ENCODE measurements at regions not wholly inside any gene's neighbourhood (a gene's known extent, or its start where the extent isn't known, plus 50 kb on each side); places are given as distances from the start of the nearest gene placed in this dataset.
A peak's percentile ranks its signal among the peaks of the same experiment; 100 is the strongest.

DNA sequence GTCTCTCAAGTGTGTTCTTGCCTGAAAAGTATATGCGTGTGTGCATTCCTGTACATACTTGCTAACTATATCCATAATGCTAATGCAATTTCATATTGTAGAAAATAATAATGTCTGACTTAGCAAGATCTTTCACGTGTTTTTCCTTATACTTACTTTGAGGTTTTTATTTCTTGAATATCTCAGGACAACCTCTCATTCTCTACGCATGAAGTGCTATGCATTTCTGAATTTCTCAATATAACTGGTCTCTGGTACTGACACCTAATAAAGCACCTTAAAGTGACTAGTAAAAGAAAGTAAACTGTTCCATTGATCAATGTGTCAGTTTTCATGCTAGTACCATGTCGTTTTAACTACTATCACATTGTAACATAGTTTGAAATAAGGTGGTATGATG, 589.9 kb upstream of the ADGRB3 start:
- intact Hi-C loops (cut with micrococcal nuclease): no loop called here
- Histone ChIP-seq H3K4me3 (ENCODE audit: low read length in 2 of 2) (no peak overlapping the region), H3K27me3 (ENCODE audit: insufficient read depth, low read length) (no peaks in the 10 kb centered on the region), H3K9me3 (ENCODE audit: control insufficient read depth in 1 of 2, low read length in 2 of 2) (no peaks in the 10 kb centered on the region), H3K36me3 (ENCODE audit: insufficient read depth, low read length) (no peaks in the 10 kb centered on the region), H3K27ac (ENCODE audit: low read depth, low read length) (no peak overlapping the region), H3K4me1 (ENCODE audit: insufficient read depth, low read length) (no peaks in the 10 kb centered on the region)
- Mint-ChIP-seq H3K9me3 (peaks cover 0 to 12% (median 3%) of the 10 kb centered on the region in 8 donors), H3K27ac (no peak overlapping the region), H3K4me1 (peaks cover 0 to 1% (median 0%) of the 10 kb centered on the region in 4 donors), H3K27me3 (no peaks in the 10 kb centered on the region), H3K36me3 (no peaks in the 10 kb centered on the region), H3K4me3 (no peak overlapping the region)
- ChIA-PET CTCF (ENCODE audit: partially characterized antibody) (no interaction called here), POLR2A (ENCODE audit: partially characterized antibody) (no interaction called here)
- DNase-seq: no peak

- Mint-ChIP-seq H3K36me3 (no peaks in the 10 kb centered on the region), H3K4me1 (peaks cover 0 to 1% (median 0%) of the 10 kb centered on the region in 4 donors), H3K27ac (no peak overlapping the region), H3K4me3 (no peak overlapping the region), H3K9me3 (peaks cover 0 to 12% (median 3%) of the 10 kb centered on the region in 8 donors), H3K27me3 (no peaks in the 10 kb centered on the region)
- DNase-seq: no peak
- POLR2A ChIA-PET (ENCODE audit: partially characterized antibody): no interaction called here
- H3K27ac ChIP-seq (ENCODE audit: low read depth, low read length): no peak overlapping the region
- H3K4me1 ChIP-seq (ENCODE audit: insufficient read depth, low read length): no peaks in the 10 kb centered on the region
- H3K36me3 ChIP-seq (ENCODE audit: insufficient read depth, low read length): no peaks in the 10 kb centered on the region
- intact Hi-C loops (cut with micrococcal nuclease): no loop called here
- no peak overlapping the region for H3K4me3 ChIP-seq (ENCODE audit: low read length in 2 of 2)
- H3K9me3 ChIP-seq (ENCODE audit: control insufficient read depth in 1 of 2, low read length in 2 of 2): no peaks in the 10 kb centered on the region
- CTCF ChIA-PET (ENCODE audit: partially characterized antibody): no interaction called here
- no peaks in the 10 kb centered on the region for H3K27me3 ChIP-seq (ENCODE audit: insufficient read depth, low read length)
These were observed 590.8 kb upstream of the ADGRB3 start for GRCh38 chr6:68044264-68044663.

DNA sequence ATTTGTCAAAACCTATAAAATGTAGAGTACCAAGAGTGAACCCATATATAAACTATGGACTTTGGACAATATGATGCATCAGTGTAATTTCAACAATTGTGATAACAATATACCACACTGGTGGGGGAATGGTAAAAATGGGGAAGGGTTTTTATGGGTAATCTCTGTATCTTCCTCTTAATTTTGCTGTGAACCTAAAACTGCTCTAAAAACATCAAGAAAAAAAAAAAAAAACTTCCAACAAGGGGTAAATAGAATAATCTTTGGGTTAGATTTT, 592.0 kb upstream of the ADGRB3 start:
- intact Hi-C loops (cut with micrococcal nuclease): no loop called here
- H3K4me1 Mint-ChIP-seq: peaks cover 0 to 1% (median 0%) of the 10 kb centered on the region in 4 donors
- Histone ChIP-seq H3K4me3 (ENCODE audit: low read length in 2 of 2) (no peak overlapping the region), H3K4me1 (ENCODE audit: insufficient read depth, low read length) (no peaks in the 10 kb centered on the region), H3K27me3 (ENCODE audit: insufficient read depth, low read length) (no peaks in the 10 kb centered on the region), H3K36me3 (ENCODE audit: insufficient read depth, low read length) (no peaks in the 10 kb centered on the region), H3K27ac (ENCODE audit: low read depth, low read length) (no peak overlapping the region), H3K9me3 (ENCODE audit: control insufficient read depth in 1 of 2, low read length in 2 of 2) (no peaks in the 10 kb centered on the region)
- no peaks in the 10 kb centered on the region for H3K36me3 Mint-ChIP-seq
- H3K27ac Mint-ChIP-seq: no peak overlapping the region
- POLR2A ChIA-PET (ENCODE audit: partially characterized antibody): no interaction called here
- CTCF ChIA-PET (ENCODE audit: partially characterized antibody): no interaction called here
- peaks cover 0 to 12% (median 2%) of the 10 kb centered on the region in 8 donors for H3K9me3 Mint-ChIP-seq
- no peaks in the 10 kb centered on the region for H3K27me3 Mint-ChIP-seq
- DNase-seq: no peak
- H3K4me3 Mint-ChIP-seq: no peak overlapping the region

GRCh38 chr6:68042339-68043121, 592.6 kb upstream of the ADGRB3 start:
- no peak overlapping the region for H3K4me3 ChIP-seq (ENCODE audit: low read length in 2 of 2)
- Mint-ChIP-seq H3K9me3 (peaks cover 0 to 12% (median 2%) of the 10 kb centered on the region in 8 donors), H3K4me3 (no peak overlapping the region), H3K4me1 (peaks cover 0 to 1% (median 0%) of the 10 kb centered on the region in 4 donors), H3K27ac (no peak overlapping the region), H3K27me3 (no peaks in the 10 kb centered on the region), H3K36me3 (no peaks in the 10 kb centered on the region)
- H3K27me3 ChIP-seq (ENCODE audit: insufficient read depth, low read length): no peaks in the 10 kb centered on the region
- no peaks in the 10 kb centered on the region for H3K36me3 ChIP-seq (ENCODE audit: insufficient read depth, low read length)
- H3K9me3 ChIP-seq (ENCODE audit: control insufficient read depth in 1 of 2, low read length in 2 of 2): no peaks in the 10 kb centered on the region
- ChIA-PET CTCF (ENCODE audit: partially characterized antibody) (no interaction called here), POLR2A (ENCODE audit: partially characterized antibody) (no interaction called here)
- H3K27ac ChIP-seq (ENCODE audit: low read depth, low read length): no peak overlapping the region
- no peak for DNase-seq
- intact Hi-C loops (cut with micrococcal nuclease): no loop called here
- H3K4me1 ChIP-seq (ENCODE audit: insufficient read depth, low read length): no peaks in the 10 kb centered on the region

DNA sequence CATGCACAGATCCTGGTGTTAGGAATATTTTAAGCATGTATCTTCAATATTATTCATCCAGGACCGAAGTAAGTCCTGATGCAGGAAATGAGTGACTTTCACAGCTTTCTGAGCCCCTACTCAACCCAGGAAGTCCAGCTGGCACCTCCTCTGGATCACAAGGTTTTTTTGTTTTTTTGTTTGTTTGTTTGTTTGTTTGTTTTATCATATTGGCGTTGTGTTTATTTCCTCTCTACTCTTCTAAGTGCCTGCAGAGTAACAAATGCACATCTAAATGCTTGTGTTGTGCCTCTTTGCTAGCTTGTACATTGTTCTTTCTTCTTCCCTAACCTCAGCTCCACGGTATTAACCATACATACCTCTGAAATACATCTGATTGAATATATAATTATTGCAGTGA, 594.3 kb upstream of the ADGRB3 start:
- H3K4me3 ChIP-seq (ENCODE audit: low read length in 2 of 2): no peak overlapping the region
- peaks cover 0 to 1% (median 0%) of the 10 kb centered on the region in 4 donors for H3K4me1 Mint-ChIP-seq

DNA sequence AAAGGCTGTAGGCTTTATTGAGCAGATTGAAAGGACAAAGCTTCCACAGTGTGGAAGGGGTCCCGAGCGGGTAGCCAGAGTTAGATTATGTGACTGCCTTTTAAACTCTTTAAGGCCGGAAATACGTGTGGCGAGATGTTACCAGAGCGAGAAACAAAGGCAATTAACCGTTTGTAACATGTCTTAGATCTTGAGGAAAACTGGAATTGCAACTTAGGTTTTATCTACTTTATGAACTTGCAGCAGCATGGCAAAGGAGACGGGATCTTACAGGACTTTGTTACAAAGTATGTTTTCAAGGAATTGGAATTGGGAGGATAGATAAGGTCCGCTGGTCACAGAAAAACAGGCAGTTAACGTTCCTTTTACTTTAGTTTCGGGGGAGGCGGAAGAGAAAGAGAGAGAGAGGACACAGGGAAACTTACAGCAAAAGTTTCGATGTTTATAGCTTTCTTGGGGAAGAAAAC, 594.7 kb upstream of the ADGRB3 start:
- Histone ChIP-seq H3K4me3 (ENCODE audit: low read length in 2 of 2) (no peak overlapping the region), H3K27me3 (ENCODE audit: insufficient read depth, low read length) (no peaks in the 10 kb centered on the region), H3K9me3 (ENCODE audit: control insufficient read depth in 1 of 2, low read length in 2 of 2) (no peaks in the 10 kb centered on the region), H3K27ac (ENCODE audit: low read depth, low read length) (no peak overlapping the region), H3K36me3 (ENCODE audit: insufficient read depth, low read length) (no peaks in the 10 kb centered on the region), H3K4me1 (ENCODE audit: insufficient read depth, low read length) (no peaks in the 10 kb centered on the region)
- ChIA-PET CTCF (ENCODE audit: partially characterized antibody) (no interaction called here), POLR2A (ENCODE audit: partially characterized antibody) (no interaction called here)
- no peak overlapping the region for H3K27ac Mint-ChIP-seq
- intact Hi-C loops (cut with micrococcal nuclease): no loop called here
- no peaks in the 10 kb centered on the region for H3K36me3 Mint-ChIP-seq
- H3K4me3 Mint-ChIP-seq: peak overlapping the region in 5 of 8 donors; percentile 2 to 38 (median 10)
- H3K4me1 Mint-ChIP-seq: peaks cover 0 to 1% (median 0%) of the 10 kb centered on the region in 4 donors
- DNase-seq: no peak
- peaks cover 0 to 18% (median 4%) of the 10 kb centered on the region in 8 donors for H3K9me3 Mint-ChIP-seq
- no peaks in the 10 kb centered on the region for H3K27me3 Mint-ChIP-seq

More for the DNA sequence above, 594.3 kb upstream of the ADGRB3 start:
- no peaks in the 10 kb centered on the region for H3K36me3 Mint-ChIP-seq
- H3K4me3 Mint-ChIP-seq: peak overlapping the region in 3 of 8 donors; percentile 4 to 21 (median 7)
- H3K9me3 ChIP-seq (ENCODE audit: control insufficient read depth in 1 of 2, low read length in 2 of 2): no peaks in the 10 kb centered on the region
- H3K36me3 ChIP-seq (ENCODE audit: insufficient read depth, low read length): no peaks in the 10 kb centered on the region
- H3K27ac Mint-ChIP-seq: no peak overlapping the region
- H3K27me3 Mint-ChIP-seq: no peaks in the 10 kb centered on the region
- no peaks in the 10 kb centered on the region for H3K27me3 ChIP-seq (ENCODE audit: insufficient read depth, low read length)
- no peak for DNase-seq
- intact Hi-C loops (cut with micrococcal nuclease): no loop called here
- POLR2A ChIA-PET (ENCODE audit: partially characterized antibody): no interaction called here
- H3K4me1 ChIP-seq (ENCODE audit: insufficient read depth, low read length): no peaks in the 10 kb centered on the region
- peaks cover 0 to 18% (median 4%) of the 10 kb centered on the region in 8 donors for H3K9me3 Mint-ChIP-seq
- no peak overlapping the region for H3K27ac ChIP-seq (ENCODE audit: low read depth, low read length)
- CTCF ChIA-PET (ENCODE audit: partially characterized antibody): no interaction called here

DNA sequence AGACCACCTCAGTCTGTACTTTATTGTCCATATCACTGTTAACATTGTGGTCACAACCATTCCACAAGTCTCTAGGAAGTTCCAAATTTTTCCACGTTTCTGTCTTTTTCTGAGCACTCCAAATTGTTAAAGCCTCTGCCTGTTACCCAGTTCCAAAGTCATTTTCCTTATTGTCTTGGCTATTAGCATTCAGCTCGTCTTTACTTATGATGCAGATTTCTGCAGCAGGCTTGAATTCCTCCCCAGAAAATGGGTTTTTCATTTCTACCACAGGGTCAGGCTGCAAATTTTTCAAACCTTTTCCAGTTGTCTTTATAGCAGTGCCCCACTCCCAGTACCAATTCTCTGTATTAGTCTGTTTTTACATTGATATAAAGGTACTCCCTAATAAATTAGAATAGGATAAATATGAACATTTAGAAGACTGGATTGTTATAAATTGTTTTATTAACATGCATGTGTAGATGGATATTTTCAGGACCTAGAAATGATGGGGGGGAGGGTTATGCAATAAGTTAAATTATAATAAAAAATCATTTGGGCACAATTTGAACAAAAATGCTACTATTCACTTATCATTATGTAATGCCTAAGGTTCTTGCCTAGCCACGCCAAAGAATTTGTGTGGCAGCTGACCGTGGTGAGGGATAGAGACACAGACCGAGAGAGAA, 595.3 kb upstream of the ADGRB3 start:
- Histone ChIP-seq H3K27ac (ENCODE audit: low read depth, low read length) (no peak overlapping the region), H3K27me3 (ENCODE audit: insufficient read depth, low read length) (no peaks in the 10 kb centered on the region), H3K4me3 (ENCODE audit: low read length in 2 of 2) (no peak overlapping the region), H3K36me3 (ENCODE audit: insufficient read depth, low read length) (no peaks in the 10 kb centered on the region), H3K4me1 (ENCODE audit: insufficient read depth, low read length) (no peaks in the 10 kb centered on the region), H3K9me3 (ENCODE audit: control insufficient read depth in 1 of 2, low read length in 2 of 2) (no peaks in the 10 kb centered on the region)
- Mint-ChIP-seq H3K9me3 (peaks cover 0 to 18% (median 4%) of the 10 kb centered on the region in 8 donors), H3K27ac (no peak overlapping the region), H3K27me3 (no peaks in the 10 kb centered on the region), H3K4me3 (peak overlapping the region in 2 of 8 donors; percentile 10 to 21), H3K36me3 (no peaks in the 10 kb centered on the region), H3K4me1 (peaks cover 0 to 1% (median 0%) of the 10 kb centered on the region in 4 donors)
- intact Hi-C loops (cut with micrococcal nuclease): no loop called here
- CTCF ChIA-PET (ENCODE audit: partially characterized antibody): no interaction called here
- POLR2A ChIA-PET (ENCODE audit: partially characterized antibody): no interaction called here
- no peak for DNase-seq
